SK-N-SH (cell line): ENCODE measurements at regions not wholly inside any gene's neighbourhood (a gene's known extent, or its start where the extent isn't known, plus 50 kb on each side); places are given as distances from the start of the nearest gene placed in this dataset.

Source experiments
- CTCF ChIA-PET: fragments of 300-600, 350-600 bp; formaldehyde crosslinking; extraction: SDS; loops from one replicate; lab custom pipeline; 2021; lab: Yijun Ruan, JAX
- POLR2A ChIA-PET: fragments of 350-600 bp; sonication (Branson Sonifier 250); formaldehyde crosslinking; extraction: SDS; loops from one replicate; lab custom pipeline; 2020; ENCODE audit warnings: antibody characterized with exemption, inconsistent platforms; lab: Yijun Ruan, JAX
- DNase-seq: peaks from one replicate; pipeline ENCODE4 v3.0.0; 2012
- H2AFZ ChIP-seq: fragments of 200-600 bp; sonication (generic); 2 replicates; pipeline ENCODE4 v1.8.1; 2016; ENCODE audit warnings: antibody characterized with exemption, mild to moderate bottlenecking, low read depth
- H3F3A ChIP-seq: fragments of 200-600 bp; sonication (generic); replicated peaks from 2 replicates; pipeline ENCODE3; 2016; ENCODE audit warnings: antibody characterized with exemption, mild to moderate bottlenecking; ENCODE audit not compliant: insufficient read depth
- H3K27ac ChIP-seq, 2 experiments: fragments of 200-500 bp in 1 of 2; fragments of 200-600 bp in 1 of 2; sonication (Bioruptor generic) in 1 of 2; sonication (generic), shearing (Covaris generic) in 1 of 2; 2 replicates each; pipeline versions ENCODE4 v1.5.1 to v1.6.1; 2014 to 2016; ENCODE audit warnings: low read depth in 2 of 2, inconsistent platforms in 1 of 2, low read length in 1 of 2, mild to moderate bottlenecking in 1 of 2, mixed read lengths in 1 of 2
- H3K27me3 ChIP-seq: fragments of 200-600 bp; sonication (generic), shearing (Covaris generic); 2 replicates; pipeline ENCODE4 v1.6.1; 2016; ENCODE audit warnings: mixed run types; ENCODE audit not compliant: insufficient read depth
- H3K36me3 ChIP-seq, 2 experiments: fragments of 200-500 bp in 1 of 2; fragments of 200-600 bp in 1 of 2; sonication (Bioruptor generic) in 1 of 2; sonication (generic) in 1 of 2; replicated peaks in 1 of 2; 2 replicates each; pipeline versions ENCODE3 to v1.5.1; 2014 to 2016; ENCODE audit warnings: low read length in 1 of 2, mild to moderate bottlenecking in 1 of 2; ENCODE audit not compliant: insufficient read depth in 2 of 2, control insufficient read depth in 1 of 2
- H3K4me1 ChIP-seq, 2 experiments: fragments of 200-500 bp in 1 of 2; fragments of 200-600 bp in 1 of 2; sonication (Bioruptor generic) in 1 of 2; sonication (generic), shearing (Covaris generic) in 1 of 2; 2 replicates each; pipeline versions ENCODE4 v1.5.1 to v1.6.1; 2014 to 2016; ENCODE audit warnings: low read depth in 1 of 2, low read length in 1 of 2, mixed run types in 1 of 2; ENCODE audit not compliant: insufficient read depth in 2 of 2, control insufficient read depth in 1 of 2
- H3K4me2 ChIP-seq: fragments of 200-600 bp; sonication (generic), shearing (Covaris generic); 2 replicates; pipeline ENCODE4 v1.6.1; 2017; ENCODE audit warnings: mixed run types
- H3K4me3 ChIP-seq, 2 experiments: fragments of 200-500 bp in 1 of 2; fragments of 200-600 bp in 1 of 2; sonication (Bioruptor generic) in 1 of 2; sonication (generic), shearing (Covaris generic) in 1 of 2; 2 replicates each; pipeline versions ENCODE4 v1.5.1 to v1.8.1; 2014 to 2016; ENCODE audit warnings: low read depth in 2 of 2, inconsistent platforms in 1 of 2, low read length in 1 of 2, mild to moderate bottlenecking in 1 of 2, mixed read lengths in 1 of 2, moderate library complexity in 1 of 2
- H3K79me2 ChIP-seq: fragments of 200-600 bp; sonication (generic); 2 replicates; pipeline ENCODE4 v1.8.1; 2017; ENCODE audit warnings: mild to moderate bottlenecking; ENCODE audit not compliant: insufficient read depth
- H3K9ac ChIP-seq: fragments of 200-600 bp; sonication (generic); 2 replicates; pipeline ENCODE4 v1.6.1; 2017; ENCODE audit warnings: mixed run types
- H3K9me2 ChIP-seq: fragments of 200-600 bp; sonication (generic); 2 replicates; pipeline ENCODE4 v1.6.1; 2017; ENCODE audit warnings: mixed run types
- H3K9me3 ChIP-seq: fragments of 200-600 bp; sonication (generic); 2 replicates; pipeline ENCODE4 v1.6.1; 2017; ENCODE audit warnings: mixed run types, mild to moderate bottlenecking, moderate library complexity
- H4K20me1 ChIP-seq: fragments of 200-600 bp; sonication (generic); 2 replicates; pipeline ENCODE4 v1.6.1; 2017; ENCODE audit warnings: mild to moderate bottlenecking, mixed run types; ENCODE audit not compliant: insufficient read depth
- CHD2 ChIP-seq: fragments of 150-350 bp; IDR thresholded peaks from 2 replicates; pipeline ENCODE4 v1.6.1; 2018; ENCODE audit warnings: low read length; ENCODE audit not compliant: partially characterized antibody
- FOSL2 ChIP-seq: IDR thresholded peaks from 2 replicates; pipeline ENCODE4 v1.4.0; 2012; ENCODE audit warnings: low read depth, mild to moderate bottlenecking, moderate library complexity, borderline replicate concordance
- GATA2 ChIP-seq: sonication (generic); formaldehyde crosslinking; IDR thresholded peaks from 2 replicates; pipeline ENCODE4 v1.5.0; 2020; ENCODE audit warnings: mild to moderate bottlenecking, missing genetic modification reagents
- JUND ChIP-seq: IDR thresholded peaks from 2 replicates; pipeline ENCODE4 v1.4.0; 2012
- MEF2A ChIP-seq: IDR thresholded peaks from 2 replicates; pipeline ENCODE4 v1.4.0; 2012; ENCODE audit warnings: low read depth, borderline replicate concordance
- MXI1 ChIP-seq: IDR thresholded peaks from 2 replicates; pipeline ENCODE4 v1.6.1; 2012; ENCODE audit warnings: mild to moderate bottlenecking, low read depth, low read length, improper control_type of control experiment
- NRF1 ChIP-seq: IDR thresholded peaks from 2 replicates; pipeline ENCODE4 v1.6.1; 2012; ENCODE audit warnings: low read depth, mild to moderate bottlenecking, low read length
- RFX5 ChIP-seq: IDR thresholded peaks from 2 replicates; pipeline ENCODE4 v1.6.1; 2012; ENCODE audit warnings: mild to moderate bottlenecking, improper control_type of control experiment, low read length
- SMC3 ChIP-seq: IDR thresholded peaks from 2 replicates; pipeline ENCODE4 v1.6.1; 2012; ENCODE audit warnings: low read depth, low read length, improper control_type of control experiment
- TEAD4 ChIP-seq: IDR thresholded peaks from 2 replicates; pipeline ENCODE4 v1.4.0; 2012; ENCODE audit warnings: mild to moderate bottlenecking, borderline replicate concordance; ENCODE audit not compliant: insufficient read depth
- YY1 ChIP-seq: IDR thresholded peaks from 2 replicates; pipeline ENCODE4 v1.4.0; 2012; ENCODE audit warnings: low read depth, mild to moderate bottlenecking
- ZBTB33 ChIP-seq: IDR thresholded peaks from 2 replicates; pipeline ENCODE4 v1.4.0; 2012; ENCODE audit warnings: low read depth, borderline replicate concordance
- WGBS: methylation state at CpG from one replicate; pipeline ENCODE4 v1.1.6; 2017; ENCODE audit warnings: low lambda C conversion rate; 5-methylcytosine and 5-hydroxymethylcytosine counted together
- TF ChIP-seq, protein P1 (sequence below): IDR thresholded peaks from 2 replicates; pipeline ENCODE4 v1.4.0; 2012; ENCODE audit warnings: low read depth, borderline replicate concordance

DNA sequence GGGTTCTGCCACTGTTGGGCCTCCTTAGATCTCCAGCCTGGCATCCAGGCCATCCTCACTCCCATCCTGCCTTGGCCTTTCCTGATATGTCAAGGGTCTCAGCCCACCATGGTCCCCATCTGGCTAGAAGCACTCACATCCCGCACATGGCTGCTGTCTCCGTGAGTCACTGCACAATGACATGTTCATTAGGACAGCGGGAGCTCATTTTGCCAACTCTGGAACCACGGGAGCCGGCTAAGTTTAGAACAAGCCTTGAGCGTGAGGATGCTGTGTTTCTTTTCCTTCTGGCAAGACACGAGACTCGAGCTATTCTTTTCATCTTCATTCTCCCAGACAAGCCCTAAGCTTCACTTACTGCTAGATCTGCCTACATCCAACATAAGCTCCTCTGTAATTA, 65.7 kb upstream of the KSR1 start:
- WGBS, result 76% methylated on average over 7 of the region's 8 CpGs
- Histone ChIP-seq H3K9me3 (no peaks in the 10 kb centered on the region), H3K4me1 (no peaks in the 10 kb centered on the region)
- CTCF ChIA-PET, result interaction anchor here (1.2 to 2.6 kb wide), 2 partner anchors 10 to 209 kb away, joined by 3 to 16 read pairs; no protein-coding TSS in a partner anchor
- no peak for TF ChIP-seq CHD2
- TF ChIP-seq SMC3, result no peak
- TF ChIP-seq FOSL2, result no peak
- TF ChIP-seq MXI1, result no peak
- no peak for TF ChIP-seq YY1
- no peak for TF ChIP-seq RFX5
- TF ChIP-seq ZBTB33, result no peak
- TF ChIP-seq MEF2A, result no peak
- no peak for TF ChIP-seq NRF1
- TF ChIP-seq, all 33 proteins: peak for 0
- no peaks in the 10 kb centered on the region for H3K79me2 ChIP-seq
- H3F3A ChIP-seq, result no peaks in the 10 kb centered on the region
- H4K20me1 ChIP-seq, result no peaks in the 10 kb centered on the region
- H3K4me2 ChIP-seq, result no peak overlapping the region
- DNase-seq, result no peak
- no peak overlapping the region for H3K27ac ChIP-seq
- no peaks in the 10 kb centered on the region for H3K36me3 ChIP-seq
- no peaks in the 10 kb centered on the region for H3K27me3 ChIP-seq
- no peak overlapping the region for H3K9ac ChIP-seq
- no peaks in the 10 kb centered on the region for H3K9me2 ChIP-seq
- no peak overlapping the region for H2AFZ ChIP-seq
- H3K4me3 ChIP-seq, result no peak overlapping the region
- POLR2A ChIA-PET, result no interaction called here

DNA sequence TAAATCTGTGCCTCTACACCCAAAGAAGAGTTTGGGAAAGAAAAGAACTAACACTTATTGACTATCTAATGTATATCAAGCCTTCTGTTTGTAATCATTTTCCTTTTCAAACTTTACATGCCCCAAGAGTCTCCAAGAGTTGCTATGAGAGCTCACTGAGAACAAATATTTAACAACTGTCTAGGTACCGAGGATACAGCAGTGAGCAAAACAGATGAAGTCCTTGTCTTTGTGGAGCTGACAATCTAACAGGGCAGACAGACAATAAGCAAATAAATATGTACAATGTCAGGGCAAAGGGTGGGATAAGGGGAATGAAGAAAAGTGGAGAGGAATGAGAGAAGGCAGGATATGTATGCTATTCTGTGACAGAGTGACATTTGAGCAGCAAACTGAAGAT, 64.8 kb upstream of the KSR1 start:
- no peak for DNase-seq
- Histone ChIP-seq H2AFZ (no peak overlapping the region), H4K20me1 (no peaks in the 10 kb centered on the region), H3K27ac (no peak overlapping the region), H3K4me3 (no peak overlapping the region), H3K79me2 (no peaks in the 10 kb centered on the region), H3K9me3 (no peaks in the 10 kb centered on the region), H3K9ac (no peak overlapping the region), H3K27me3 (no peaks in the 10 kb centered on the region), H3K4me2 (no peak overlapping the region), H3K4me1 (no peaks in the 10 kb centered on the region), H3K36me3 (no peaks in the 10 kb centered on the region), H3F3A (no peaks in the 10 kb centered on the region), H3K9me2 (no peaks in the 10 kb centered on the region)
- TF ChIP-seq GATA2 (CRISPR knock-in tag) (no peak), JUND (no peak), MEF2A (no peak), TEAD4 (no peak)
- TF ChIP-seq, protein P1, sequence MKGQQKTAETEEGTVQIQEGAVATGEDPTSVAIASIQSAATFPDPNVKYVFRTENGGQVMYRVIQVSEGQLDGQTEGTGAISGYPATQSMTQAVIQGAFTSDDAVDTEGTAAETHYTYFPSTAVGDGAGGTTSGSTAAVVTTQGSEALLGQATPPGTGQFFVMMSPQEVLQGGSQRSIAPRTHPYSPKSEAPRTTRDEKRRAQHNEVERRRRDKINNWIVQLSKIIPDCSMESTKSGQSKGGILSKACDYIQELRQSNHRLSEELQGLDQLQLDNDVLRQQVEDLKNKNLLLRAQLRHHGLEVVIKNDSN, result no peak
- WGBS, result 57% methylated on average over 1 of the region's 1 CpG
- ChIA-PET CTCF (interaction anchor here (1.0 kb wide), 1 partner anchor 9 kb away, joined by 3 read pairs; no protein-coding TSS in a partner anchor), POLR2A (no interaction called here)
